Astrocyte (in vitro differentiated cells and primary cell): ENCODE measurements at regions not wholly inside any gene's neighbourhood (a gene's known extent, or its start where the extent isn't known, plus 50 kb on each side); places are given as distances from the start of the nearest gene placed in this dataset.

ENCODE experiments used
- DNase-seq: peaks from one replicate; pipeline ENCODE4 v3.0.0-alpha.2; 2010; ENCODE audit warnings: low read depth
- FAIRE-seq: peaks from 2 replicates; lab custom pipeline; 2011; peaks lifted over from hg19 to GRCh38; lab: Jason Lieb, UNC
- H2AFZ ChIP-seq: 2 replicates; pipeline ENCODE4 v1.6.0; 2012; ENCODE audit warnings: low read depth, low read length, inconsistent platforms
- H3K27ac ChIP-seq: 2 replicates; pipeline ENCODE4 v1.5.1; 2011; ENCODE audit warnings: low read depth, low read length, inconsistent platforms
- H3K27me3 ChIP-seq: 2 replicates; pipeline ENCODE4 v1.6.0; 2011; ENCODE audit warnings: low read length, inconsistent platforms; ENCODE audit not compliant: insufficient read depth
- H3K36me3 ChIP-seq: 2 replicates; pipeline ENCODE4 v1.5.1; 2011; ENCODE audit warnings: low read length, inconsistent platforms; ENCODE audit not compliant: insufficient read depth
- H3K4me1 ChIP-seq: 2 replicates; pipeline ENCODE4 v1.5.1; 2011; ENCODE audit warnings: low read length, inconsistent platforms; ENCODE audit not compliant: insufficient read depth
- H3K4me2 ChIP-seq: 2 replicates; pipeline ENCODE4 v1.6.0; 2012; ENCODE audit warnings: low read length, inconsistent platforms
- H3K4me3 ChIP-seq: 2 replicates; pipeline ENCODE4 v1.5.1; 2011; ENCODE audit warnings: low read depth, mild to moderate bottlenecking, low read length, inconsistent platforms; ENCODE audit not compliant: insufficient read depth
- H3K79me2 ChIP-seq: 2 replicates; pipeline ENCODE4 v1.6.0; 2012; ENCODE audit warnings: mild to moderate bottlenecking, low read length, inconsistent platforms; ENCODE audit not compliant: insufficient read depth
- H3K9ac ChIP-seq: 2 replicates; pipeline ENCODE4 v1.6.0; 2012; ENCODE audit warnings: mild to moderate bottlenecking, low read length, inconsistent platforms
- H3K9me3 ChIP-seq: 2 replicates; pipeline ENCODE4 v1.5.1; 2012; ENCODE audit warnings: low read depth, mild to moderate bottlenecking, low read length, inconsistent platforms; ENCODE audit not compliant: insufficient read depth
- H4K20me1 ChIP-seq: 2 replicates; pipeline ENCODE4 v1.6.0; 2012; ENCODE audit warnings: low read length, inconsistent platforms; ENCODE audit not compliant: insufficient read depth
- H3K27ac Mint-ChIP-seq: one replicate; pipeline ENCODE4 v1.8.0; 2021; ENCODE audit warnings: mild to moderate bottlenecking, mixed read lengths; ENCODE audit not compliant: unreplicated experiment
- H3K27me3 Mint-ChIP-seq: one replicate; pipeline ENCODE4 v1.8.0; 2021; ENCODE audit warnings: low read depth, mixed read lengths; ENCODE audit not compliant: unreplicated experiment
- H3K36me3 Mint-ChIP-seq: one replicate; pipeline ENCODE4 v1.8.0; 2021; ENCODE audit warnings: low read depth, mixed read lengths; ENCODE audit not compliant: unreplicated experiment
- H3K4me1 Mint-ChIP-seq: one replicate; pipeline ENCODE4 v1.8.0; 2021; ENCODE audit warnings: low read depth, mixed read lengths; ENCODE audit not compliant: unreplicated experiment
- H3K4me3 Mint-ChIP-seq: one replicate; pipeline ENCODE4 v1.8.0; 2021; ENCODE audit warnings: mild to moderate bottlenecking, moderate library complexity, mixed read lengths; ENCODE audit not compliant: unreplicated experiment
- H3K9me3 Mint-ChIP-seq: one replicate; pipeline ENCODE4 v1.8.0; 2021; ENCODE audit warnings: mild to moderate bottlenecking, mixed read lengths; ENCODE audit not compliant: unreplicated experiment
- EZH2 ChIP-seq: IDR thresholded peaks from 2 replicates; pipeline ENCODE4 v1.6.1; 2012; ENCODE audit warnings: mild to moderate bottlenecking, low read length, inconsistent platforms; ENCODE audit not compliant: insufficient read depth
- TF ChIP-seq, protein P1 (sequence below): IDR thresholded peaks from 2 replicates; pipeline ENCODE4 v1.5.1; 2011; ENCODE audit warnings: low read depth, mild to moderate bottlenecking, inconsistent platforms, low read length, moderate library complexity; ENCODE audit not compliant: insufficient read depth

DNA sequence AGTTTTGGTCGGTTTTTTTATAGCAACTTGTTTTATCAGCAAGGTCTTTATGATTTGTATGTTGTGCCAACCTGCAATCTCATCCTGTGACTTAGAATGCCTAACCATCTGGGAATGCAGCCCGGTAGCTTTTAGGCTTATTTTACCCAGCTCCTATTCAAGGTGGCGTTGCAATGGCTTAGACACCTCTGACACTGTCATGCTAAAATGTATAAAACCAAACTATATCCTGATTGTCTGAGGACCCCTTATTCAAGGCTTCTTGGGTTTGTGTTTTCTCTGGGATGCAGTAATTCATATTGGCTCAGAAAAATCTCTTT, 209.0 kb upstream of the ALCAM start:
- Mint-ChIP-seq H3K9me3 (no peaks in the 10 kb centered on the region), H3K36me3 (no peaks in the 10 kb centered on the region), H3K27ac (no peak overlapping the region), H3K4me1 (no peaks in the 10 kb centered on the region), H3K4me3 (no peak overlapping the region), H3K27me3 (no peaks in the 10 kb centered on the region)
- no peak overlapping the region for H3K27ac ChIP-seq
- H3K4me2 ChIP-seq: no peak overlapping the region
- no peak for DNase-seq
- H3K27me3 ChIP-seq: no peaks in the 10 kb centered on the region
- H3K79me2 ChIP-seq: no peaks in the 10 kb centered on the region
- H3K9me3 ChIP-seq: no peaks in the 10 kb centered on the region
- no peak overlapping the region for H2AFZ ChIP-seq
- no peaks in the 10 kb centered on the region for H3K4me1 ChIP-seq
- no peak overlapping the region for H3K9ac ChIP-seq
- H3K36me3 ChIP-seq: no peaks in the 10 kb centered on the region
- TF ChIP-seq EZH2: no peak
- TF ChIP-seq, protein P1, sequence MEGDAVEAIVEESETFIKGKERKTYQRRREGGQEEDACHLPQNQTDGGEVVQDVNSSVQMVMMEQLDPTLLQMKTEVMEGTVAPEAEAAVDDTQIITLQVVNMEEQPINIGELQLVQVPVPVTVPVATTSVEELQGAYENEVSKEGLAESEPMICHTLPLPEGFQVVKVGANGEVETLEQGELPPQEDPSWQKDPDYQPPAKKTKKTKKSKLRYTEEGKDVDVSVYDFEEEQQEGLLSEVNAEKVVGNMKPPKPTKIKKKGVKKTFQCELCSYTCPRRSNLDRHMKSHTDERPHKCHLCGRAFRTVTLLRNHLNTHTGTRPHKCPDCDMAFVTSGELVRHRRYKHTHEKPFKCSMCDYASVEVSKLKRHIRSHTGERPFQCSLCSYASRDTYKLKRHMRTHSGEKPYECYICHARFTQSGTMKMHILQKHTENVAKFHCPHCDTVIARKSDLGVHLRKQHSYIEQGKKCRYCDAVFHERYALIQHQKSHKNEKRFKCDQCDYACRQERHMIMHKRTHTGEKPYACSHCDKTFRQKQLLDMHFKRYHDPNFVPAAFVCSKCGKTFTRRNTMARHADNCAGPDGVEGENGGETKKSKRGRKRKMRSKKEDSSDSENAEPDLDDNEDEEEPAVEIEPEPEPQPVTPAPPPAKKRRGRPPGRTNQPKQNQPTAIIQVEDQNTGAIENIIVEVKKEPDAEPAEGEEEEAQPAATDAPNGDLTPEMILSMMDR: no peak
- no peak for FAIRE-seq
- no peaks in the 10 kb centered on the region for H4K20me1 ChIP-seq
- no peak overlapping the region for H3K4me3 ChIP-seq

DNA sequence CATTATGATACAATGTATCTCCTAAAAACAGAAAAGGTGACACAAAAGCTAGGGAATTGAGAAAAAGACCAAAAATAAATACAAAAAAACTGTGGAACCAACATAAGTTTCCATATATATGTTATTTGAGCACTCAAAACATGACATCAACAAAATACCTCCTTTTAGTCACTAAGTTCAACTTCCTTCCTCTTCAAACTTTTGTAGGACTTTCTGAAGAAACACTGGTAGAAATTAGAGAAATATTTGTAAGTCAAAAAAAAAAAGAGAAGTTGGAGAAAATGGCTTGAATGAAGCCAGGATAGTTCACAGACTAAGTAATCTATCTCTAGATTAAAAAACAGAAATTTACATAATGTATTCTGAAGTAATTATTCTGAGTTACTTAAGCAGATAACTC, 208.4 kb upstream of the ALCAM start:
- no peak overlapping the region for H3K4me2 ChIP-seq
- H3K27ac Mint-ChIP-seq: no peak overlapping the region
- H3K36me3 ChIP-seq: no peaks in the 10 kb centered on the region
- no peaks in the 10 kb centered on the region for H3K27me3 ChIP-seq
- no peak overlapping the region for H3K4me3 ChIP-seq
- FAIRE-seq (peak; percentile 29), DNase-seq (no peak)
- H3K9me3 Mint-ChIP-seq: no peaks in the 10 kb centered on the region
- H3K4me1 Mint-ChIP-seq: no peaks in the 10 kb centered on the region
- H3K27ac ChIP-seq: no peak overlapping the region
- no peaks in the 10 kb centered on the region for H3K79me2 ChIP-seq
- TF ChIP-seq, protein P1: no peak
- no peak for TF ChIP-seq EZH2
- no peaks in the 10 kb centered on the region for H3K27me3 Mint-ChIP-seq
- no peak overlapping the region for H3K4me3 Mint-ChIP-seq
- H3K9ac ChIP-seq: no peak overlapping the region
- H3K9me3 ChIP-seq: no peaks in the 10 kb centered on the region
- H2AFZ ChIP-seq: no peak overlapping the region
- H3K36me3 Mint-ChIP-seq: no peaks in the 10 kb centered on the region
- no peaks in the 10 kb centered on the region for H4K20me1 ChIP-seq
- H3K4me1 ChIP-seq: no peaks in the 10 kb centered on the region

GRCh38 chr3:105162448-105162847, 204.3 kb upstream of the ALCAM start:
- Histone ChIP-seq H4K20me1 (no peaks in the 10 kb centered on the region), H3K27ac (no peak overlapping the region), H3K4me1 (no peaks in the 10 kb centered on the region), H3K9me3 (no peaks in the 10 kb centered on the region), H3K4me2 (no peak overlapping the region), H3K36me3 (no peaks in the 10 kb centered on the region), H2AFZ (no peak overlapping the region), H3K4me3 (no peak overlapping the region), H3K9ac (no peak overlapping the region), H3K79me2 (no peaks in the 10 kb centered on the region), H3K27me3 (no peaks in the 10 kb centered on the region)
- no peak overlapping the region for H3K4me3 Mint-ChIP-seq
- TF ChIP-seq, protein P1: no peak
- TF ChIP-seq EZH2: no peak
- H3K4me1 Mint-ChIP-seq: no peaks in the 10 kb centered on the region
- H3K27ac Mint-ChIP-seq: no peak overlapping the region
- FAIRE-seq (no peak), DNase-seq (no peak)
- no peaks in the 10 kb centered on the region for H3K9me3 Mint-ChIP-seq
- H3K27me3 Mint-ChIP-seq: no peaks in the 10 kb centered on the region
- no peaks in the 10 kb centered on the region for H3K36me3 Mint-ChIP-seq
